SKM-1 treated with dmso at 0.1 percent for 144 hours (cell line): ENCODE measurements at regions not wholly inside any gene's neighbourhood (a gene's known extent, or its start where the extent isn't known, plus 50 kb on each side); places are given as distances from the start of the nearest gene placed in this dataset.

ENCODE experiments used
- DNase-seq: peaks from one replicate; lab custom pipeline; 2025; ENCODE audit not compliant: unreplicated experiment; lab: John Stamatoyannopoulos, UW

DNA sequence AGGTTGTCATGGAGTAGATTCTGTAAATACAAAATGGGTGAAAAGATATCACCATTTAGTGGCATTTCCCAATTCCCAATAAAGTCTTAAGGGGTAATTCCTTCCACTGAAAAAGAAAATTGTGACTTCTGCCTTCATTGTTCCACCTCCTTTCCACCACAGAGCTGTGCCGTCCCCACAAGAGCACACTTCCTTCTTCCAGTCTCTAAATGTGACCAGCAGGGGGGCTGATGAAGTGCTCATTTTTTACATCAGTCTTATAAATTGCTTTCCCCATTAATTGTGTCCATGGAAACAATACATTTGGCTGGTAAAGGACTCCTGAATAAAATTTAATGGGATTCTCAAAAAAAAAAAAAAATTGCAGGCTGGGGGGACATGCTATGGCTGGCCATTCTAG is 260.8 kb upstream of the PSMD7 start:
- DNase-seq: peak; percentile 15

DNA sequence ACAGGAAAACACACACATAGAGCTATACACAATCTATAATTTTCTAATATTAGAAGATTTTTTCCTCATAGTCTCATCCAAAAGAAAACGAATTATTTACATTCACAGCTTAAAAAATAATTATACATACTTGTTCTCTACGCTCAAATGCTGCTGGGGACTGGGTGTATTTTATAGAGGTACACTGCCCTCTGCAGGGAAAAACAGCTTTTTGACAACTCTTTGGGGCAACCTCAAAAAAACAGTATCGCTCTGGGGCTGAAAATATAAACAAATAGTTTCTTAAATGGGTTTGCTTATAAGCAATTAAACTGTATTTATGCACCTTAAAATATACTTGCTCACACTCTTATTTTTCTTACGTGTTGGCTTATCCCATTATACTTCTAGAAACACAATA is 261.8 kb upstream of the PSMD7 start:
- DNase-seq: no peak

DNA sequence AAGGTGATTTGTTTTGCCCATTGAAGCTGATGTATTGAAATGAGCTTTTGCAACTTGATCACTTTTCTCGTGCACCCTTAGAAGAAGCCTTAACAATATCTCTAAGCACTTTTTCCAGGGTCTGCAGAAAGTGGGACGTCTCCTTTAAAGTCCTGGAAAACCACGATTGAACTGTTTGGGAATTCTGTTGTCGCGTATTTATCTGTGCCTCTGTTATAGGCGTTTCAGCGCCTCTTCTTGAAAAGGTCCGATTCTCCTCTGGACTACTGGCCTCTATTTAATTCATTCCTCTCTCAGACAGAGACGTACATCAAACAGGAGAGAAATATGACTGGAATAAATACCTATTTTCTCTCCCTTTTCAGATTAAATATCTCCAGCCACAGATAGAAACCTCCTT is 262.4 kb upstream of the PSMD7 start:
- DNase-seq: no peak

DNA sequence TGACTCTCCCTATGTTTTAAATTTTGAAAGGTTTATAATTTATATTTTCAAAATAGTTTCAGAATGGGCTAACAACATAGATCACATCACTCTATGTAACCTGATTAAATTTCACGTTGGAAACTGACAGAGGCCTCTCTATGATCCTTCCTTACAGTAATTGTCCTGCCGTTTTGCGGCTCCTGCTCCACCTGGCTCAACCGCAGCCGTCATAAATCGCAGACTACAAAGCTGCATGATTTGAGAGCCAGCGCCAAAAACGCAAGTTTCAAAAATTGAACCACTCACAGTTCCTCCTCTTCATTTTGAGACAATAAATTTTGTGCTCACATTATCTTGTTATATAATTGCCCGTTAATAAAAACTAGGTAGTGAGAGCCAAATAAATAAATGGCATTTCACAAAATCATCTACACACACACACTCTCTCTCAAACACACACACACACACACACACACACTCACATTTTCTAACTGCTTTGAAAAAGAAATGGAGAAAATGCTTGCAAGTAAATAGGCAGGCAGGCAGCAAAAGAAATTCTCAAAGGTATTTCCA is 263.1 kb upstream of the PSMD7 start:
- no peak for DNase-seq

DNA sequence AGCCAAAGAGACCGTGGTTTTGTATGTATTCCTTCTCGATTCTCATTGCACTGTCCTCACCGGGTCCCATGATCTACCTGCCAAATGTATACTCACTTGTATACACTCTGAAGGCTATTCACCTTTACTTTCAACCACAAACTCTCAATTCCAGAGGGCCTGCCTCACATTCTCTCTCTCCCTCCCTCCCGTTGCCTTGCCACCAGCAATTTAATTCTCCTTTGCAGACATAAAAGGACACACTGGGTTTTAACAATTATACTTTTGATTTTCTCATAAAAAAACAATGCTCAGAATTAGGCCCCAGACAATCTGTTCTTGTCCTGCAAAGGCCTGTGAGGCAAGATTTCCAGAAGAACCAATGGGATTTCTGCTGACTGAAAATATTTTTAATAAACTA is 265.1 kb upstream of the PSMD7 start:
- no peak for DNase-seq

DNA sequence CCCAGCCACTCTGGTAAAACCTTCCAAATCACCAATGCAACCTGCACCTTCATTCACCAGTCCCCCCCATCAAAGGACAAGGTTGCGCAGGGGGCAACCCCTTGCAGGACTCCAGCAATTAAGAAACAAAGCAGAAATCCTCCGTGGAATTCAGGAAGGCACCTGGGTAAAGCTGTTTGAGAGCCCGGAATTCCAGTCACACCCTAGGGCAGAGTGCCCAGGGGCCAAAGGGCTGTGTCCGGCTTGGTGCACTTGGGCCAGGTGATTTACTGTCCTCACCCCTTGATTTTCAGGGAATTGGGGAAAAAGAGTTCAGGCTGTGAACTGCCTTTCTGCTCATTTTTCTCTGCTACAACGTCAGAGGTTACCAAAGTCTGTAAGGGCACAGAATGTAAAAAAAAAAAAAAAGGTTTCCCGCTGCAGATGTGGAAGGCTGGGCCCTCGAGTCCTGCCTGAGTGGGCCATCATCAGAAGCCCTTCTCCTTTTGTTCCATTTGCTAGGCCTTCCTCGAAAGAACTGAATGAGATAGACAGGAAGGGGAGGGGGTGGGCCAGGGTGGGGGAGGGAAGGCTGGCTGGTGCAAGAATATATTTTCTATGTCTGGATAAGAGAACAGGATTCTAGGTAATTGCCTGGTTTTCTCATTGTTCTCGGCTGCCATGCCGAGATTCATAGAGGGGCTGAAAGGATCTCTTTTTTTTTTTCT is 266.5 kb upstream of the PSMD7 start:
- DNase-seq: no peak

DNA sequence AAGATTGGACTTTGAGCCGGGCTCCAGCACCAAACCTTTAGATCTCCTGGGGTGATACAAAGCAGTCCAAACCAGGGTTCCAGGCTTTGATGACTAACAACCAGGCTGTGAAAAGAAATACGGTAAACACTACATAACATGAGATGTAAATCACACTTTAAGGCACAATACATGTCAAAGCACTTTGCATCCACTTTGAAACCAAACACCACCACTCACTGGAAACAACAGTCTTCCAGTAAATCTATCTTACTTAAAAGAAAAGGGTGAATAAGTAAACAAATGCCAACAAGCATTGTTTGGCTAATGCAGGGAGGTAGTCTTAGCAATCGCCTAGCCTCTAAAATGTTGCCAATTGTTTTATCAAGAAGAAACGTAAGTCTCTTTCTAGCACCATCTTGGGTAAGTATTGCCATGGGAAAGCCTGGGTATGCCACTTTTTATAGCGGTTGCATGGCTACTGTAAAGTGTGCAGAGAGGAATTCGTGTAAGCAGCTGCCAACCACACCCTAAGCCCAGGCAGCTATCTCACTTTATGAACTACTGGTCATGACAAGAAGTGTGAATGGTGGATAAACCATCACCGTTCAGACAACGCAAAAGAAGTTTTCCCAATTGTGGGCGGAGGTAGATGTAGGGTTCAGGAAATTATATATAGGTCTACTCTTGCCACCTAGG is 267.4 kb upstream of the PSMD7 start:
- DNase-seq: no peak

DNA sequence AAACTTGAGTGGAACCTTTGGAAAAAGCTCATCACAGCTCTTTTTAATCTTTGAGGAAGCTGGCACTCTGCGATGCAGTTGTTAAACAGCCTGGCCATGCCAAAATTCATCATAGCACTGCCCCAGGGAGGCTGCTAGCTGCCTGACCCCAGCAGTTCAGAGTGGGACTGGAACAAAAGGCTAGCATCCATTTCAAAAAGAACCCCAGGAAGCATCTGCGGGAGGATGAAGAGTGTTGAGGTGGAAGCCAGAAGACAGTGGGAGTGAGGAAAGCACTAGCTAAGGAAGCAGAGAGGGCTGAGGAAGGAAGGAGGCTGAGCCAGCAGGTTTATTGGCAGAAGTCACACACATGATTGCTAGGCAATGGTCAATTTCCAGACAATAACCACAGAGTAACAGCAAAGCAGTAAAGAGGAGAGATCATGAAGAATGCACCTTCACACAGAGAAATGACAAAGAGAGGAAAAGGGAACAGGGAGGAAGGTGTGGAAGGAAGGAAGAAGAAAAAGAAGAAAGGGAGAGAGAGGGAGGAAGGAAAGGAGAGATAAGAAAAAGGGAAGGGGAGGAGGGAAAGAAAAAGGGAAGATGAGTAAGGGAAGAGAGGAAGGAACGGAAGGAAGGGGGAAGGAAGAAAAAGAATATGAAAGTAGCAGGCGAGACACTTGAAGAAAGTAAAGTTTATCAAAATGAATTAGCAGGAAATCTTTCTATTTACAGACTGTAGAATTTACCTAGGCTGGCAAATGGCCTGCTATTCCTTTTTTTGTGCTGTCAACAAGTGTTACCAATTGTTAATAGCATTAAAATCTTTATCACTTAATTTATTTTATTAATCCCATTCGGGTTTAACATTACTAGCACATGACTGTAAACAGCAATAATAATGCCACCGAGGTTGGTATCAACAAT is 270.0 kb upstream of the PSMD7 start:
- peak; percentile 3 for DNase-seq

DNA sequence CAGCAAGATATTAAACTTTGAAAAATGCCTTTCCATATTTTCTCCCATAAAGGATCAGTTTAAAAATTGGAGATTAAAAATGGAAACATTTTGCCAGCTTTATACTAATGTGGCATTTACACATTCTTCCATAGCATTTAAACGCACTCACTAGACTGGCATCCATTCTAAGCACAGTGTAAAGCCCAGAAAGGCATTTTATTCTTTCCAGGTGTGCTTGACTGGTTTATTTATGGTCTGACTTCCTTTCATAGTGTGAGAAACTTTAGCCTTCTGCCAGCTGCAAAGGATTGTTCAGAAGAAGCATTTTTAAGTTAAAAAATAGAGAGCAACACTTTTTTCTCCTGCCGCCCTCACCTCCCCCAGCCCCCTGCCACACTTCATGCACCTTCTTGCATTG is 271.7 kb upstream of the PSMD7 start:
- DNase-seq: no peak

DNA sequence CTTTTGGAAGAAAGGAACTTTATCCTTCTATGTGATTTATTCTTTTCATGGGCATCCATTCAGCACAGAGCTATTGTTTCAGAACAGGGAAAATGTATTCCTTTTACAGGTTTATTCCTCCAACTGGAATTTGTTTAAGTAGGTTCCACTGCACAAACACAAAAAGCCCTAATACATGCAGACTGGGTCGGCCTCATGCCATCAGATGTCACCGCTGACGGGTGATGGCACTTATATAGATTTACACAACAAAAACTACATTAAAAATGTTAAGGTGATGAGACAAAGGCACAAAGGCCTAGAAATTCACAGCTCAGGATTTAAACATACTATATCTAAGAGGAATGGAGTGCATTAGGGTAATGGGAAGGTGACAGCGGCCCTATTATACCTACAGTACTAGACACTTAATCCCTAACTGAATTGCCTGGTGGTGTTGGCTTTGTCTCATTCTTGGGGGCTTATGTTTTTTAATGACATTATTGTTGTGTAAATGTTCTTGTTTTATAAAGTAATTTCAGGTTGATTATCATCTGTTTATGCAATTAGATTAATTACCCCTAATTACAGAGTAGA is 276.4 kb upstream of the PSMD7 start:
- no peak for DNase-seq

DNA sequence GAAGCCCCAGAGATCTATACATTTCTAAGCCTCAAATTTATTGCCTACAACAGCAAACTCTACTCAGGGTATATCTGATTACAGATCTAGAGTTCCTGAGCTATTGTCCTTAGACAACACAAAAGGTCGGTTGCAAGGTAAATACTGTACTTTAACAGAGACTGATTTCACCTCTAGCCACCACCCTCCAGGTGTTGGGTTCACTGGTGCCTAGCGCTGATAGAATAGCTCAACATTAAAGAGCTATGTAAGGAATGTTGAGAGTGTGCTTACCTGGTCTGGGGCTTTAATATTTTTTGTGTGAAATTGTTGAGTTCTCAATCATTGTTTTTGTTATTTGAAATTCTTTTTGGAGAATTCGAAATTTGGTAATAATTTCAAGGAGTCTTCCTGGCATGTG is 277.0 kb upstream of the PSMD7 start:
- DNase-seq: no peak

DNA sequence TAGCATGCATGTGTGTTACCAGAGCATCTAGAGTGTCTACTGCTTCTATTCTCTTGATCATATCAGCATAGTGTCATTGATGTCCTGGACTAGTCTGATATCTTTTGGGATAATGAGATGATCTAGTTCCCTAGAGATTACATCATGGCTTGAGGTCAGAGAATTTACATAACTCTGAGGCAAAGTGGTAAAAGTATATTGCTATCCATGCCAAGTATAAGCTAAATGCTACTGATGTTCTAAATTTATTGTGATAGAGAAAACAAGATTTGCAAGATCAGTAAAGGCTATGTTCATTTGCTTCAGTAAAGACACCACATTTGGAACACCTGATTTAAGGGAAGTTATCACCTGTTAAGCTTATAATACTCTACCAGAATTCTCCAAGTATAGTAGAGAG is 280.7 kb upstream of the PSMD7 start:
- no peak for DNase-seq

DNA sequence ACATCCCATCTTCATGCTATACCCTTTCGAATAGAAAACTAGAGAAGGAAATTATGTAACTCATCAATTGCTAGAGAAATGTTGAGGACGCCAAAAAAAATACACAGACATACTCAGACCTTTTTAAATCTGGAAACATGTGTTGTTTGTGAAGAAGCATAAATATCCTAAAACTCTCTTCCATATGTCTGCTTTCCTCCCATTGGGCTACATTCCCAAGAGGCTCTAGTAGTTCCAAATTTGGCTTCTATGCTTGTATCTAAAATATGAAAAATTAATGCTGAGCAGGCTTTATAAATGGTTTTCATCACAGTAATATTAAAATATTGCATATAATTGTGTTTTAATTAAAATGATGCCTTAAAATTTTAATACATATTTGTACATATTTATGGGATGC is 297.9 kb upstream of the PSMD7 start:
- no peak for DNase-seq

DNA sequence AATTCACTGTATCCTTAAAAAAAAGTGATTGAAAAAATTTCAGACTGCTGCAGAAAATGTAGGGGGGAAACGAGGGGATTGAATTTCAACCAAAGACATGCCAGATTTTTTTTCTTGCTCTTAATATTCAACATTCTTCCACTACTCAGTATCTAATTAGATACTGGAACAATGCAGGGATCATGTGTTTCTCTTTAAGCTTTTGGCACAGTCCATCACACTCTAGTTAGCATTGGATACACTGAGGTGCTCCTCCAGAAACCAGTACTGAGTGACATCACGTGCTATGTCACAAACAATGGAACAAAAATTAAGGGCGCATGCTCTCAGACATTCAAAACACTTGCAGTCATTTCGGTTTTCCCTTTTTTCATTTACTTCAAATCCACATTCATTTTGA is 298.6 kb upstream of the PSMD7 start:
- no peak for DNase-seq

DNA sequence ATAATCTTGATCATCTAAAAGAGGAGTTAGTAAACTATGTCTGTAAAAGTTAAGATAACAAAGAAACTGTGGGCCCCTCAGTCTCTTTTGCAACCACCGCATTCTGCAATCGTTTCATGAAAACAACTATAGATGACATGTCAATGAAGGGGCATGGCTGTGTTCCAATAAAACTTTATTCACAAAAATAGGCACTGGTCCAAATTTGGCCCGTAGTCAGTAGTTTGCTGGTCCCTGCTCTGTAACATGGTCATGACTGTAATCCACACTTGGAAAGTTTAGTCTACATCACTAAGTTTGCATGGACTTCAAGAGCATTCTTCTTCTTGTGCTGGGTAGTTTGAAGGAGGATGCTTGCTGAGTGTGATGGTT is 299.3 kb upstream of the PSMD7 start:
- no peak for DNase-seq

DNA sequence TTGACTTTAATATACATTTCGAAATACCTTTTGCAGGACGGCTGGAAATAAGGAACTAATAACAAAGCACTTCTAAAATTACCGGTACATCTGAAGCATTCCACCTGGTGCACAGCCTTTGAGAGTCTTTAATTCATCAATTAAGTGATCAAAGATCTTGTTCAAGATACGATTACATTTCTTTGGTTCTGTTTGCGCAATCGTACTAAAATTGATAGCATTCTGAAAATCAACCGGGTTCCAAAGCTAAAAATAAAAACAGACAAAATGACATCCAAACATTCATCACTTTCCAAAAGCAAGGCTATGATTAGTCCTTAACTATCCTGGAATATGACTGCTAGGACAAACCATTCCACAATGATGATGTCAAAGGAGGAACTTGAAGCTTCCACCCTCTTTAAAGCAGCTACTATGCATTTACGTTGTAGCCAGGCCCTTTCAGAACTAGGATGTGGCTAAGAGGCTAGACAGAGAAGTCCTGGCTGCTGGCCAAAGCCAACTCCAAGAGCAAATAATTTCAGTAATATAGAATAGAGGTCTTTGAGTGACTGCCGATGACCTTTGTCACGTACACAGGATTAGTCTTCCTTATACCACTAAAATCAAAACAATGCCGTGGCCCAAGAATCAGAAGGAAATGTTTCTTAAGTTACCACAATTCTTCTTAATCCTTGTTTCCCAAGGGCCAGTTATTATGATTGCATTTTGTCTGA is 299.8 kb upstream of the PSMD7 start:
- no peak for DNase-seq

DNA sequence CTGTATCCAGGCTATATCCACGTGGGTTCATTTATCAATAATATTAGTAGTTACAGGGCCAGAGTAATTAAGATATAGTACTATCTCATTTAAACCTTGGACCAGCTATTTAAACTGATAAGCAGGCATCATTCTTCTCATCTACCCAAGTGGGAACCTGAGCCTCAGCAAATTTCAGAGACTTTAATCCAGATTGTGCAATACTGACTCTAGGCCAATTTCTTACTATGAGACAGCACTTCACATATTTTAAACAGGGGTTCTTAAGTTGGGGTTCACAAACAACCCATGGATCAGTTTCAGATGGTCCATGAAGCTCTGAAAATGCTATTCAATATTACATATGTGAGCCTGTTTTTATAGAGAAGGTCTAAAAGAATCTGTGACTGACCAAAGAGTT is 302.7 kb upstream of the PSMD7 start:
- DNase-seq: no peak

DNA sequence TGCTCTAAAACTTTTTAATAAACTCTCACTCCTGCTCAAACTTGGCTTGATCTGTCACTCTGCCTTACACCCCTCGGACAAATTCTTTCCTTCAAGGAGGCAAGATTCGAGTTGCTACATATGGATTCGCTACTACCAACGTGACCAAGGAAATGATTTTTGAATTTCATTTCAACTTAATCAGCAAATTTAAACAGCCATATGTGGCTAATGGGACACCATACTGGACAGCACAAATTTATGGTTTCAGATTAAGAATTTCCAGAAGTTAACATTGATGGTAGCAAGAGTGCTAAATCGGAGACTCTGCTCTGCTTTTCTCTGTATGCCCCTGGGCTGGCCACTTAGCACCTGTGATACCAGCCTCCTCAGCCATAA is 318.2 kb upstream of the PSMD7 start:
- DNase-seq: no peak

DNA sequence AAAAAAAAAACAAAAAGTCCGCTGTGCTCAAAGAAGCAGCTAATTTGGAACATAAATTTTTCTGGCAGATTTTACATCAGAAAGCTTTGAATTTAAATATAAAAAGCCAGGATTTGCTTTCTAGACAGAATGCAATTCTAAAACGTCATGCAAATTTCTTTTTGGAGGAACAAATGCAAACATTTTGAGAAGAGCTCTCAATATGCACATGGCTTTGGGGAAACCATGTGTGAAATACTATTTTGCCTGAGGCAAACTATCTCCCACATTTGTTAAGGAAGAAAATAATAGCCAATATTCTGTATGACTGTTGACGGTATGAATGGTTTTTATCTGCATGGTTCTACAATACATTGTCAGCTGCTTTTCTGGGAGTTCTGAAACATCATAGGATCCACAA is 320.0 kb upstream of the PSMD7 start:
- DNase-seq: no peak

DNA sequence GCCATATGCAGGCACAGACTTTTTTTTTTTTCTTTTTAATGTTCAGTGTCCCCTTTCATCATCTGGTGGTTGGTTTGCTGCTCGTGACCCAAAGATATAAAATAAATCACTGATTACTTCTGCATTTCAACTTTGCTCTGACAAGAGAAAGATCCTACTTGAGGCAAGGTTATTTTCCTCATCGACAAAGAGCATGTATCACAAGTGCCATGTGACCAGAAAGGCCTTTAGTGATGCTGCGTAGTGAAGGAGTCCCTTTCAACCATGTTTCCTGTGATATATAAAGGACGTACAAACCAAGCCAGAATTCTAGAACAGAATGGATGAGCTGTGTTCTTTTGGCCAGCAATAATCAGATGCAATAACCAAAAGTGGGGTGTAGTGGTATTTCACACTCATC is 323.4 kb upstream of the PSMD7 start:
- no peak for DNase-seq

DNA sequence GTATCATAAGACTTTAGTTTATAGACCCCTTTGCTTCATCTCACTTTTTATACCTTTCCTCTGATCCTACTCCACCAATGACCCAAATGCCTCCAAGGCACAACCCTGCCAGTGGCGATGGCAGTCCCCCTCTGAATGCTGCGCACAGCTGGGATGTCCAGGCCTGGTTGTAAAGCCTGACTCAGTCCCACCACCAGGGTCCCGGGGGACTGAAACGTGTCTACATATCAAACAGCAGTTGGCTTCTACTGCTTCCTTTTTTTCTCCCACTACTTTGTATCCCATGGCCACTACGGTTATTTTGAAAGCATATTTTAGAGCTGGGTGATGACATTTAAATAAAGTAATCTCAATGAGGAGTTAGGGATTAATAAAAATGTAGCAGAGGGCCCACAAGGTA is 329.8 kb upstream of the PSMD7 start:
- DNase-seq: no peak
